ENCODE measurements at regions not wholly inside any gene's neighbourhood (a gene's known extent, or its start where the extent isn't known, plus 50 kb on each side); places are given as distances from the start of the nearest gene placed in this dataset.

DNA sequence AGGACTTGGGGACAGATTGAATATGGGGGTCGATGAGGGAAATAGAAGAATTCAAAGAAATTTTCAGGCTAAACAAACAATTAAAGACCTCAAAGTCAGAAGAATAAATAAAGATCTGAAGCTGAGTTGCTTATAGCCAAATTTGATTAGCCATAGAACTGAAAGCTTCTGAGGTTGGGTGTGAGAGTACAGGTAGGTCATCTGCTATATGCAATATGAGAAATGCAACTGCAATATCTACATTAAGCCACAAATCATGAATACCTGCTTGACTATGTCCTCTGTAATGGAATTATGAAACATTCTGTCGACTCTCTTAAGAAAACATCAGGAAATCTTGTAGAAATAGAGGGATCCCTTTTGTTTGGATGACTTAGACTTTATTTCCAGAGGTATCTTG is 192.1 kb upstream of the PCDH15 start:
- no peak for DNase-seq (ENCODE audit: low spot score)

DNA sequence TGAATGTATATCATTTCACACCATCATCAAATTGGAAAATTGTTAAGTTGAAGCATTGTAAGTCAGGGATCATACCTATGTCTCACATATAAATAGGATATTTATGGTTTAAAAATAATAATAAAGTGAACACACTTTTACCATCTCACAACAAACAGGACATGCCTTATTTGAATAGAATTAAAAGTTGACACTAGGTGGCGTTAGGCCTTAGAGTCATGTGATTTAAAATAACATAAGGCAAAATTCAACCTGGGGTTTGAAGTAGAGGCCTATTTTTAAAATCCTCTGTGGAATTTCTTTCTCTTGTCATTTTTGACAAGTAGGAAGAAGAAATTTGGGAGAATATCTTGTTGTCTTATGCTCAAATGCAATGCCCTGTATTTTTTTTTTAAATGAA is 184.7 kb upstream of the PCDH15 start:
- no peak for DNase-seq (ENCODE audit: low spot score)

DNA sequence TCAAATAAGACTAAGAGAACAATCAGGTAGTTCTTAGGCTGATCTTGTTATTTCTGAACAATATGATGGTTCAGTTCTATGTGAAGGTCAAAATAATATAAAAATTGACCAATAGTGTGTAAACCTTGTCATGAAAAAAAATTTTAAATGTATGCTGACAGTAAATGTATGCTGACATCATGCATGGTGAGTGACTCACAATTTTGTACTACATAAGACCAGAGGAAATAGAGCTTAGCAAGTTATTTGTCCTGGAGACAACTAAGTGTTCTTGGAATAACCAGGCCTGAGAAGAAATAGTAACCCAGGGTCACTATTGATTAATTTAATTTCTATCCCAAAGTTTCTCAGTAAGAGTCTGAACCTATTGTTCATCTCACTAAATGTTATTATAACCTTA is 182.2 kb upstream of the PCDH15 start:
- no peak for DNase-seq (ENCODE audit: low spot score)

DNA sequence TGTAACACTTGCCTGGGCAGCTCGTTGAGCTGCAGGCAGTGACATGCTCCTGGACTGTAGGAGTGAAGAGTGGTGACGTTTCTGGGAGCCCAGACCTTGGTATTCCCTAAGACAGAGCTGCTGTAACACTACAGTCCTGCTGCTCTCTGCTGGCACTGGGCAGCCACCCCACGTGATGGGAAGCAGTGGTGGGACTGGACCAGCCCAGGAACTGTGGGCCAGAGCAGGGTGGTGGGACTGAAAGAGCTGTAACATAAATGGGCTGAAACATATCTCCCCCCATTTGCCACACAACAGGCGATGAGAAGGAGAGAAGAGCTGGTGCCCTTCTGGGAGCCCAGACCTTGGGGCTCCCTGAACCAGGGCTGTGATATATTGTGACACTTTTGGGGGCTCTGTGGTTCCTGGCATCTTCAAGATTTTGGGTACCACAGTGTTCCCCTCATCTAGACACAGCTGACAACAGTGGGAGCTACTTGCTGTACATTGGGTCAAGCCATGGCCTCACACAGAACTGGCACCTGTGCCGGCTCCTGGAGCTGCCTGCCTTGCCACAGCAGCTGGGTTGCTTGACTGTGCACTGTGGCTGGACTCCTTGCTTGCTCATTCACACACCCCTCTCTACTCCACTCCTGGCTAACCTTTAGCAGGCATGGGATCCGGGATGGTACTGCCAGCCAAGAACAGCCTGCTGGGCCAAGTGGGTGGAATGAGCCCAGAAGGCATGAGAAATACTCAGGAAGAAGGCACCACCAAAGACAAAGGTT is 161.3 kb upstream of the PCDH15 start:
- DNase-seq (ENCODE audit: low spot score): no peak

DNA sequence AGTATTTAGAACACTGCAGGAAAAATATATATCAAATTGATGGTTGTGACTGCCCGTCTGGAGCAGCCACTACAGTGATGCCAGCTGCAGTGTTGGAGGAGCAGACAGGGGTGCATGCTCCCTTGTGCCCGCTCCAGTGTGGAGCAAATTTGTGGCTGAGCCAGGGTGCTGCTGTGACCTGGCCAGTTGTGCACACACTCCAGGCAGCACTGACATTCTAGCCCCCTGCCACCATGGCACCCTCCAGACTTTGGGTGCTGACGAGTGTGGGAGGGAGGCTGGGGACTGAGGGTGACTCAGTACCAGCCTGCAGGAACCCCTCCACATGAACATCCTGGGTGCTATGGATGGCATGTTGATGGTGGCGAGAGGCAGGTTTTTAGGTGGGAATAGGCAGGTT is 160.0 kb upstream of the PCDH15 start:
- DNase-seq (ENCODE audit: low spot score): no peak

DNA sequence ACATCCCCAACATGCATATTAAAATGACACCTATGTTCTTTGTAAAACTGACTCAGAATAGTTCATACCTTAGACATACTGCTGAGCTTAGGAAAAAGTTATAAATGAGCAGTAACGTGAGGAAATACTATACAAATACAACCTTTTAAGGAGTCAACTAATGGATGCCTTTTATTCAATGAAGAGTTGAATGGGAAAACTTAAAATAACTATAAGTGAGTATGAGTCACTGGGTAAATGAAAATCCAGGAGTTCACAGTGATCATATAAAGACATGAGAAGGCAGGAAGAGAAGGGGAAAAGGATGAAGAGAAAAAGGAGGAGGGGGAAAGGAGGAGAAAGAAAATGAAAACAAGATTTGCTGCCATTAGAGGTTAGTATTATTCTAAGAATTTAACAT is 157.8 kb upstream of the PCDH15 start:
- no peak for DNase-seq (ENCODE audit: low spot score)

DNA sequence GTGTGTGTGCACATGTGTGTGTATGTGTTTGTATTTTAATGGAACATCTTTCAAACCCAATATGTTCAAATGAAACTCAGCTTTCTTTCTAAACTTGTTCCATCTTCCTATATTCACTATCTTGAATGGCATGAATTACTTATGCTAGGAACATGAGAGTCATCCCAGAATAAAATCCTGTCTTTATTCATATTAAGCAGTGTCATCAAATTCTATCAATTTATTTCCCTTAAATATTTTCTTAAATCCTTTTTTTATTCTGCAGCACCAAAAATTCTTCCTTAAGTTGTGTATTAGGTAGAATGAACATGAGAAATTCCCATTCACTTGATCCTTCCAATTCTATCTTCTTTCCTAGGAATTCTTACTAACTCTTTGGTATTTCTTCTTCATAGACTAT is 146.6 kb upstream of the PCDH15 start:
- DNase-seq (ENCODE audit: low spot score): no peak

DNA sequence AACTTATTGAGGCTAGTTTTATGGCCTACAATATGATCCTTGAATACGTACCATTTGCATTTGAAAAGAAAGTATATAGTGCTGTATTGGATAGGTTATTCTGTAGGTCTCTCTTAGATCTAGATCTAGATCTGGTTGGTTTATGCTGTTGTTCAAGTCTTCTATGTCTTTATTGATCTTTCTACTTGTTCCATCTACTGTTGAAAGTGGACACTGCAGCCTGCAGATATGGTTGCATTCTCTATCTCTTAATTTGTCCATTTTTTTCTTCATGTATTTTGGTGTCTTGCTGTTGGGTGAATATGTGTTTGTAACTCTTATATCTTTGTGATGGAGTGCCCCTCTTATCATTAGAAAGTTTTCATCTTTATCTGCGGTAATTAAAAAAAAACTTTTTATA is 139.4 kb upstream of the PCDH15 start:
- DNase-seq (ENCODE audit: low spot score): no peak

DNA sequence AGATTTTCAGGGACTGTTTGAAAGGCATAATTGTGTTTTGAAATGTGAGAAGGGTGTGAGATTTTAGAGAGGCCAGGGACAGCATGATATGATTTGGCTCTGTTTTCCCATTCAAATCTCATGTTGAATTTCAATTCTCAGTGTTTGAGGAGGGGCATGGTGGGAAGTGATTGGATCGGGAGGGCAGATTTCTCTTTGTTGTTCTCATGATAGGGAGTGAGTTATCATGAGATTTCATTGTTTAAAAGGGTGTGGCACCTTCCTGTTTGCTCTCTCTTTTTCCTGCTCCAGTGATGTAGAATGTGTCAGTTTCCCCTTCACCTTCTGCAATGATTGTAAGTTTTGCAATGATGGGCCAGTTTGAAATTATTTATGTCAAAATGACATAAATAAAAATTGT is 113.0 kb upstream of the PCDH15 start:
- DNase-seq (ENCODE audit: low spot score): no peak

DNA sequence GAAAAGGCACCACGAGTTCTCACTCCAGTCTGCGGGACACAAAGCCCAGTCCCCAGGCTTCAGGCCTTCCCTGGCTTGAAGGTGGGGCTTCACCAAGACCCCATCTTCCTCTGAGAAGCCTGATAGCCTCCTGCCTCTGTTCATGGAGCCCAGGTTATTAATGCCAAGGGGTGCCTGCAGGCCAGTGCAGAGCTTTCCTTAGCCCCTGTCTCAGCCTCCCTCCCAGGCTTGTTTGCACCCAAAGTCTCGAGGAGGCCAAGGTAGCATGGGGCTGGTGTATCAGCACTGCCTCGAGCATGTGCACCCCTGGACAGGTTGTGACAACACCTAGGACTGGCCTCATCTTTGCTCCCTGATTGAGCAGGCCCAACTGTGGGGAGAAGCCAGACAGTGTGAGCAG is 108.1 kb upstream of the PCDH15 start:
- no peak for DNase-seq (ENCODE audit: low spot score)

DNA sequence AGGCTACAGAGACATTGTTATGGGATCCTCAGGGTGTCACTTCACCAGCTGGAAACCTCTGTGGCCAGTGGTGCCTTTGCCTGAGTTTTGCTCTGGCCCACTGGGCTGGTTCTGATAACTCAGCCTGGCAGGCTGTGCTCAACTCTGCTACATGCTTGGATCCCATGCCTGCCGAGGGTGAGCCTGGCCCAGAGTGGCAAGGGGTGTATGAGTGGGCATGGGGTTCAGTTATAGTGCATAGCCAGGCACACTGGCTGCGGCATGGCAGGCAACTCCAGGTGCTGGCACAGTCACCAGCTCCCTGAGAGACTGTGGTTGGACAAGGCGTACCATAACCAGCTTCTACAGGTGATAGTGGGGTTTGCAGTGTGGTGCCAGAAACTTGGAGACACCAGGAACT is 107.0 kb upstream of the PCDH15 start:
- DNase-seq (ENCODE audit: low spot score): no peak

DNA sequence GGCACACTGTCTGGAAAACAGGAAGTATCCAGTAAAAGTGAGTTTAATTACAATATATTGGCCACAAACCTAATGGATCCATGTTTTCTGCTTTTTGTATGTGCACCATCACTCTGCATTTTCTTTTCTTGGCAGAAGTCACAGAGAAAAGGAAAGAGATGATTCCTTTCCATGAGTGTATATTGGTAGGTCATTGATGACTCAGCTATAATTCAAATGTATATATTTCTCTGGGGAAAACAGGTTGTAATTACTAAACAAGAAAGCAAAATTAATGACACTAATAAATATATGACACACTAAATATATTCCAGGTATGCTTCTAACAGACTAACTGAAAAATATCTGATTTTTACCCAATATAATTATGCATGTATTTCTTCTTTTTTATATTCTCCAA is 105.9 kb upstream of the PCDH15 start:
- no peak for DNase-seq (ENCODE audit: low spot score)

DNA sequence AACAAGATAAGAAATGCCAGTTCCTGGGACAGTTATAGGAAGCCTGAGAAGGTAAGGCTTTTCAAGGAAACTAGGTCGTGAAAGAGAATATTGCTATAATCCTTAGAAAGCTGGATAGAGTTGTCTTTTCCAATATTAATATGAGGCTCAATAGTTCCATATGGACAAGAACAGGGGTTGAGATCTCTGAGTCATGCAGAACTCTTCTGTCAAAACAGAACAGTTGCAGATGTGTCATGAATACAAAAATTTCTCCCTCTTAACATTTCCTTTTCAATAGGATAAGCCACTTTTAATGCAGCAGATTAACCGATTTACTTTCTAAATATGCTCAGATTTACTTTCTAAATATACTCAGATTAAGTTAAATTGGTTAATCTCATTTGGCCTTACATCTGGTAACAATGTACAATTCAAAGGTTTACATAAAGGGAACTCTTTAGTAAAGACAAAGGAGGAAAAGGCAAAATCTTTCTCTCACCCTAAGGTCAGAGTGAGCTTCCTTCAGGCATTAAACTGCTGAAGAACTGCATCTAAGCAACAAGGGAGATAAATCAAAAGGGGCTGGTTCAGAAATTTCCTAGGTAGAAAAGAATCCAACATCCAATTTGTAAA is 104.7 kb upstream of the PCDH15 start:
- no peak for DNase-seq (ENCODE audit: low spot score)

DNA sequence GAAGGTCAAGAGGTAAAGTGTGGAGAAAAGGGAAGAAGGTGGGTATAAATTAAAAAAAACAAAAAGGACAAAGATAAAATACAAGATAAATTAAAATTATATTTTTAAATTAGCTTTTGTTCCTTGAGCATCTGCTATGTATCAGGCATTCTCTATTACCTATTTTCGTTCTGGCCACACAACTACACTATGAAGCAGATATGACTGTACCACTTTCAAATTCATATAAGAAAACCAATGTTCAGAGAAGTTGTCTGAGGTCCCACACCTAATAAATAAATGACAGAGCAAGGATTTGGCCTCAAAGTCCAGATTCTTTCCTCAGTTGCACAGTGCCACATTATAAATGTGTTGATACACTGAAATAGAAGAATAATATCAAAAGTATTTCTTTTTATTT is 103.8 kb upstream of the PCDH15 start:
- no peak for DNase-seq (ENCODE audit: low spot score)

DNA sequence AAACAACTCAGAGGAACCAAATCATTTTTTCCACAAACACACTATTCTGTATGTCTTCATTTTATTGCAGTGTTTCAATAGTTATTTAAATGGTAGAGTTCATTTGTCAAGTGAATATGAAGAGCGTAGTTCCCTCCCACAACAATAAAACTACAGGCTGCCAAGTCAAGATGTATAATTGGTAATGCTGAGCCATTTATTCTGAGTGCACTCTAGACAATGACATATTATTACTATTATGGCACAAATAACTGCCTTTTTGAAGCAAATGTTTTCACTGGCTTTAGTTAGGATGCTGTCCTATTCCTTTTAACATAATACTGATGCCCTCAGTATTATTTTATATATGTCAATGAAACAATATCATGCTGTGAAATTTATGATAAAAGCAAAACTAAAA is 102.7 kb upstream of the PCDH15 start:
- no peak for DNase-seq (ENCODE audit: low spot score)

DNA sequence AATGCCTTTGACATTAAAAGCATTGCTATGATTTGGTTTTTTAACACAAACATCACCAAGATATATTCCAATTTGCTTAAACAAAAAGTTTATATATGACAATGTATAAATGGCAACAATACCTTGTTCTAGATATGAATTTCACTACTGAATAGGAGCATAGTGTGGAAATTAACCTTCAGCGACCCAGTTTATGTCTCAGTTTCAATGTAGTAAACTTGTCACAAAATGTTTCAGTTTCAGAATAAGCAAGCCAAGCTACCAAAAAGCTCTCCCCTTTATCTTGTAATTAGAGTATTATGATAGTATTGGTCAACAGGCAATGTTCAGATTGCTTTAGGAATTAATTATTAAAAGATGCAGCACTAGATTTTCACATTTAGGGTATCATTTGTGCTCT is 99.6 kb upstream of the PCDH15 start:
- DNase-seq (ENCODE audit: low spot score): no peak

DNA sequence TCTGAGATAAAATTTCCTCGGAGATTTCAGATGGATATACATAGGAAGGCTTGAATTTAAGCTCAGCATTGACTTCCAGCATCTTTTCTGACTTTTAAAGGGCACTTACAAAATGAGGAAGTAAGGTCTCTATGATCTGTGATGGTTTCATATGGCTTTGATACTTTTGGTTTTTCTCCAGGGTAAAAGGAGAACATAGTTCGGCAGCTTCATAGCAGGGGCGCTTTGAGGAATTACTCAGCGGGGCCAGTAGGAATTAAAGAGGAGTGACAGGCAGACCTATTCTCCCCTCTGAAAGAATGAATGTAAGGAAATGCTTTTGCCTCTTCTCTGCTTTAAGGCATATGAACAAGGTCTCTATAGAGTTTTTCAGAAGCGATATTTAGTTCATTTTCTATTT is 80.0 kb upstream of the PCDH15 start:
- no peak for DNase-seq (ENCODE audit: low spot score)

DNA sequence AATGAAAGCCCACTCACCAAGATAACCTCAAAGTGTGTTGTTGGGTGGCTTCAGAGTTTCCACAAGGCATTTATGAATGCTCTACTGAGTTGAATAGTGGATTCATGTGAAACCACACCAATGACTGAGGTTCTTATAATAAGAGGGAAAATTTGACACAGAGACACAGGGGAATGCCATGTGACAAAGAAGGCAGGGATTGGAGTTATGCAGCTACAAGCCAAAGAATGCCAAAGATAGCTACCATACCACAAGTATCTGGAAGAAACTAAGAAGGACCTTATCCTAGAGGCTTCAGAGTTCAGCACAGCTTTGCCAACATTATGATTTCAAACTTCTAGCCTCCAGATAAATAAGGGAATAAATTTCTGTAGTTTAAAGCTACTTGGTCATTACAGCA is 68.0 kb upstream of the PCDH15 start:
- DNase-seq (ENCODE audit: low spot score): no peak

DNA sequence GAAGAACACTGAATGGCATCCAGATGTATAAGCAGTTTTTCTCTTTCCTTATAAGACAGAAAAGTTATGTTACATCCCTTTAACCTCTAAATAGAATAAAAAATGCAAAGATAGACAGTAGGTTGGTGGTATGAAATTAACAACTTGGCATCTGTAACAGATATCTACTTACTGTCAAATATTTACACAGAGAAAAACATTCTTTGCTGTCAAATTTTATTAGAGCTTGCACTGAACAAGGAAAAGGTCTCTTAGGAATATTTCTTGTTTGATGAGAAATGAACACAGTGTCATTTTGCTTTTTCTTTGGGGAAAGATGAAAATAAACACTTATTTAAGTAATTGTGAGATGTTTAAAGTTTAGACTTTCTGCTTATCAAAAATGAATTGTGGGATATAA is 65.6 kb upstream of the PCDH15 start:
- no peak for DNase-seq (ENCODE audit: low spot score)

DNA sequence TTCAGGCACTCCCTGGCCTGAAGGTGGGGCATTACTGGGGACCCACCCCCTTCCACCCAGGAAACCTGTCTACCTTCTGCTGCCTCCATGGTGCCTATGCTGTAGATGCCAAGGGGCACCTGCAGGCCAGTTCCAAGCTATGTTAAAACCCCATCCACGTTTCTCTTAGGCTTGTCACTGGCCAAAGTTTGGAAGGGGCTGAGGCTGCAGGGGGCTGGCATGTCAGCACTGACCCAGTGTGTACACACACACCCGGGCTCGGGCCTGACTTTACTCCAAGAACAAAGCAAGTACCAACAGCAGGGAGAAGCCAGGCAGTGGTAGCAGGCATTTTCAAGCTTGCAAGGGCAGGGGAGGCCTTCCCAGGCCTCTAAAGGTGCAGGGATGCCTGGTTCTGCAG is 53.8 kb upstream of the PCDH15 start:
- DNase-seq (ENCODE audit: low spot score): no peak

DNA sequence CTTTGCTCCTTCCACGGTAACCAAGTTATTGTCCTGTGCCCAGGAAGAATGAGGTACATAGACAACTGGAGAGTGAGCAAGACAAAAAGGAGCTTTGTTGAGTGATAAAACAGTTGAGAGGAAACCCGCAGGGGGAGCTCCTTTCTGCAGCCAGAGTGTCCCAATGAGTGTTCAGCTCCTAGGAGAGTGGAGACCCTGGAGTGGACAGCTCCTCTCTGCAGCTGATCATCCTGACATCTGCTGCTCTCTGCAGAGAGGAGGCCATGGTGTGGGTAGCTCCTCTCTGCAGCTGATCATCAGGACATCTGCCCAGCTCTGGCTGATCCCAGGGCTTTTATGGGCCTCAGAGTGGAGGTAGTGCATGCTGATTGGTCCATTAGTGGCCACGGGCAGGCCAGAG is 53.4 kb upstream of the PCDH15 start:
- no peak for DNase-seq (ENCODE audit: low spot score)

DNA sequence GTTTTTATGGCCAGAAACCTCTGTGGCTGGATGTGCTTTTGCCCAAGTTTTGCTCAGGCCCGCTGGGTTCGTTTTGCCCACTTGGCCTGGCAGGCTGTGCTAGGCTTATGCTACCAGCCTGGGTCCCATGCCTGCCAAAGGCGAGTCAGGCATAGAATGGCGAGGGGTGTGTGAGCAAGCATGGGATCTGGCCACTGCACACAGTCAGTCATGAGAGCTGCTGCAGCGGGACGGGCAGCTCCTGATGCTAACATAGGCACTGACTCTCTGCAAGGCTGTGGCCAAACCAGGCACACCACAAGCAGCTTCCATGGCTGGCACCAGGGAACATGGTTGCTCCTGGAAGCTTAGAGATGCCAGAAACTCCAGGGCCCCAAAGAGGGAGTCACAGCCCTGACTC is 52.9 kb upstream of the PCDH15 start:
- DNase-seq (ENCODE audit: low spot score): no peak
